GM12864 (cell line): ENCODE measurements at regions not wholly inside any gene's neighbourhood (a gene's known extent, or its start where the extent isn't known, plus 50 kb on each side); places are given as distances from the start of the nearest gene placed in this dataset.

ENCODE experiments used
- DNase-seq: peaks from one replicate; pipeline ENCODE4 v3.0.0-alpha.2; 2011; ENCODE audit warnings: low read depth
- H3K4me3 ChIP-seq: 2 replicates; pipeline ENCODE4 v1.5.1; 2011; ENCODE audit warnings: mild to moderate bottlenecking, low read depth, low read length, control low read depth
- TF ChIP-seq, protein P1 (sequence below): IDR thresholded peaks from 2 replicates; pipeline ENCODE4 v1.5.1; 2011; ENCODE audit warnings: low read depth, mild to moderate bottlenecking, moderate library complexity, low read length, control low read depth, inconsistent platforms; ENCODE audit errors: missing control alignments

- no peak for DNase-seq
- TF ChIP-seq, protein P1, sequence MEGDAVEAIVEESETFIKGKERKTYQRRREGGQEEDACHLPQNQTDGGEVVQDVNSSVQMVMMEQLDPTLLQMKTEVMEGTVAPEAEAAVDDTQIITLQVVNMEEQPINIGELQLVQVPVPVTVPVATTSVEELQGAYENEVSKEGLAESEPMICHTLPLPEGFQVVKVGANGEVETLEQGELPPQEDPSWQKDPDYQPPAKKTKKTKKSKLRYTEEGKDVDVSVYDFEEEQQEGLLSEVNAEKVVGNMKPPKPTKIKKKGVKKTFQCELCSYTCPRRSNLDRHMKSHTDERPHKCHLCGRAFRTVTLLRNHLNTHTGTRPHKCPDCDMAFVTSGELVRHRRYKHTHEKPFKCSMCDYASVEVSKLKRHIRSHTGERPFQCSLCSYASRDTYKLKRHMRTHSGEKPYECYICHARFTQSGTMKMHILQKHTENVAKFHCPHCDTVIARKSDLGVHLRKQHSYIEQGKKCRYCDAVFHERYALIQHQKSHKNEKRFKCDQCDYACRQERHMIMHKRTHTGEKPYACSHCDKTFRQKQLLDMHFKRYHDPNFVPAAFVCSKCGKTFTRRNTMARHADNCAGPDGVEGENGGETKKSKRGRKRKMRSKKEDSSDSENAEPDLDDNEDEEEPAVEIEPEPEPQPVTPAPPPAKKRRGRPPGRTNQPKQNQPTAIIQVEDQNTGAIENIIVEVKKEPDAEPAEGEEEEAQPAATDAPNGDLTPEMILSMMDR, result peak; percentile 77
- no peak overlapping the region for H3K4me3 ChIP-seq
Observed at GRCh38 chr18:11310476-11311086, 161.2 kb upstream of the PIEZO2 start.

DNA sequence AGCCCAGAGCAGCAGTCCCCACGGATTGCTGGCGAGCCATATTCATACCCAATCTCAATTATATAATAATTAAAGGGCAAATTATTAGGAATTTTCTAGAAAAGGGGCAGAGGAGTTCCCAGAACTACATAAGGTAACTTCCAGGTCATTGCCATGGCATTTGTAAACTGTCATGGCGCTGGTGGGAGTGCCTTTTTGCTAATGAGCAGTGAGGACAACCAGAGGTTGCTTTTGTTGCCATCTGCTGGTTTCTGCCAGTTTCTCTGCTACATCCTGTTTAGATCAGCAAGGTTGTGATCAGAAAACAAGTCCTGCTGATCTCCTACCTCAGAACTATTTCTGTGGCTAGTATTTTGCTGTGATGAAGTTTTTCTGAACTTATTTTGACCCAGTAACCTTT is 159.8 kb upstream of the PIEZO2 start:
- TF ChIP-seq, protein P1, result peak; percentile 44
- peak; percentile 12 for DNase-seq
- no peak overlapping the region for H3K4me3 ChIP-seq

DNA sequence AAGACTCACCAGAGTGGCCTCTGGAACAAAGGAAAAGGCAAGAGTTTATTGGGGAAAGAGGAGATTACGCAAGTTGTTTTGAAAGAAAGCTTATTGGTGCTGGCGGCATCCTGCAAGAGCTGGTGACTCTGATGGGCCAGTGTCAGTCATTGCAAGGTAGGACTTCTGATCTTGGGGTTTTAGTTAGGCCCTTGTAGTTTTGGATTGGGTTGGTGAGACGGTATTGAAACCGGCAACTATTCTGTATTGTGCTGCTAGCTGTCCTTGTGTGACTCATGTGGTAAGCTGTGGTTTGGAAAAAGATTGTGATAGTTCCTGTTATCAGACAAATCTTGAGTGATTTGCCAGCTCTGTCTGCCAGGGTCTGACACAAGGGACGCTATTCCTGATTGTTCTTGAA is 159.1 kb upstream of the PIEZO2 start:
- DNase-seq, result no peak
- TF ChIP-seq, protein P1, result no peak
- no peak overlapping the region for H3K4me3 ChIP-seq

DNA sequence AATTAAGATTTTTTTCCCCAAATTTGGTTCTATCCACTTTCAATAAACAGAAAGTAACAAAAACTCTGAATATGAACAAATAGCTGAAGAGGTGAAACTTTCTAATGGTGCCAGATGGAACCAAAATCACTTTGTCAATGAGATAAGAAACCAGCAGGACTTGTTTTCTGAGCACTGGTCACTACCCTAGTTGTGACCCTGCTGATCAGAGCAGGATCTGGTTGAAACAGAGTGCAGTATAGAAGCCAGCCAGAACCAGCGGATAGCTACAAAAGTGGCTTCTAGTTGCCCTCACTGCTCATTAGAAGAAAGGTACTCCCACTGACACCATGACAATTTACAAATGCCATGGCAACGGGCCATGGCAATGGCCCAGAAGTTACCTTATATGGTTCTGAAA is 158.3 kb upstream of the PIEZO2 start:
- TF ChIP-seq, protein P1, result no peak
- DNase-seq, result no peak
- H3K4me3 ChIP-seq, result no peak overlapping the region

DNA sequence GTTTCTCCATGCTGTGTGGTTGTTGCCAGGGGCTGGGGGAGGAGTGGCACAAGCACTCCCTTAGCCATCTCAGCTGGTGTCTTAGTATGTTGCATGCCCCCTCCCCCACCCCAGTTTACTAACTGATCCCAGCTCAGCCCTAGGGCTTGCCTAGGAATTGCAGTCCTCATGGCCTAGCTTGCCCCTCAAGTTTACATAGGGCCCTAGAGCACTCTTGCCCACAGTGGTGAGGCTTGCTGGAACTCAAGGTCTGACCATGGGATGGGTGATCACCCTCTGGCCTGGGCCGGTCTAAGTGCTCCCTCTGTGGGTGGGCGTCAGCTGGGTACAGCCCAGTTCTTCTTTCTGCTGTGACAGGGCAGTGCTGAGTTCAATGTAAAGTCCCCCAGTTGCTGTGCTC is 156.1 kb upstream of the PIEZO2 start:
- no peak for DNase-seq
- H3K4me3 ChIP-seq, result no peak overlapping the region
- TF ChIP-seq, protein P1, result no peak

- DNase-seq, result no peak
Observed at GRCh38 chr18:11304928-11305327, 155.6 kb upstream of the PIEZO2 start.

DNA sequence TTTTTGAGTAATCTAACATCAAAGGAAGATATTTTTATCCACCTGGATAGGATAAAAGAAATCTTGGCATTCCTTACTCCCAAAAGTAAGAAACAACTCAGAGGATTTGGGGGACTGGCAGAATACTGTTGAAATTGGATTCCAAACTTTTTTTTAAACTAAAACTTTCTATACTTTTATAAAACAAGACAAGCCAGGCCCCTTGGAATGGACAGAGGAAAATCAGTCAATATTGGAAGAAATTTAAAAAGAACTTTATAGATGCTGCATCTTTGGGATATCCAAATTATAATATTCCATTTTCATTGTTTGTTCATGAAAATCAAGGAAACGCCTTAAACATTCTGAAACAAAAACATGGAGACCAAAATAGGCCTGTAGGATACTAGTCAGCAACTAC is 147.6 kb upstream of the PIEZO2 start:
- no peak for DNase-seq
- TF ChIP-seq, protein P1, result no peak
- no peak overlapping the region for H3K4me3 ChIP-seq

More at GRCh38 chr18:11304928-11305327, 155.6 kb upstream of the PIEZO2 start:
- TF ChIP-seq, protein P1, result no peak
- no peak overlapping the region for H3K4me3 ChIP-seq
